HG03521 (cell line): ENCODE measurements at regions not wholly inside any gene's neighbourhood (a gene's known extent, or its start where the extent isn't known, plus 50 kb on each side); places are given as distances from the start of the nearest gene placed in this dataset.
A peak's percentile ranks its signal among the peaks of the same experiment; 100 is the strongest.
"Not testable (repeated sequence)": the region's sequence is repeated elsewhere in the genome, so short reads cannot be mapped to it uniquely, and the experiment has no call there.

Experiments
- ATAC-seq: cut with Tn5 transposase; IDR thresholded peaks from one replicate; pipeline ENCODE4 v1.9.1; 2021; ENCODE audit warnings: mild to moderate bottlenecking, moderate library complexity; ENCODE audit not compliant: unreplicated experiment

DNA sequence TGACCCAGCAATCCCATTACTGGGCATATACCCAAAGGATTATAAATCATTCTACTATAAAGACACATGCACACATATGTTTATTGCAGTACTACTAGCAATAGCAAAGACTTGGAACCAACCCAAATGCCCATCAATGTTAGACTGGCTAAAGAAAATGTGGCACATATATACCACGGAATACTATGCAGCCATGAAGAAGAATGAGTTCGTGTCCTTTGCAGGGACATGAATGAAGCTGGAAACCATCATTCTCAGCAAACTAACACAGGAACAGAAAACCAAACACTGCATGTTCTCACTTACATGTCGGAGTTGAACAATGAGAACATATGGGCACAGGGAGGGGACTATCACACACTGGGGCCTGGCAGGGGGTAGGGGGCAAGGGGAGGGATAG, 183.0 kb downstream of the HACE1 start:
- not testable (repeated sequence) for ATAC-seq

DNA sequence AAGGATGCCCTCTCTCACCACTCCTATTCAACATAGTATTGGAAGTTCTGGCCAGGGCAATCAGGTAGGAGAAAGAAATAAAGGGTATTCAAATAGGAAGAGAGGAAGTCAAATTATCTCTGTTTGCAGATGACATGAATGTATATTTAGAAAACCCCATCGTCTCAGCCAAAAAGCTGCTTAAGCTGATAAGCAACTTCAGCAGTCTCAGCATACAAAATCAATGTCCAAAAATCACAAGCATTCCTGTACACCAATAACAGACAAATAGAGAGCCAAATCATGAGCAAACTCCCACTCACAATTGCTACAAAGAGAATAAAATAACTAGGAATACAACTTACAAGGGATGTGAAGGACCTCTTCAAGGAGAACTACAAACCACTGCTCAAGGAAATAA, 184.6 kb downstream of the HACE1 start:
- not testable (repeated sequence) for ATAC-seq

DNA sequence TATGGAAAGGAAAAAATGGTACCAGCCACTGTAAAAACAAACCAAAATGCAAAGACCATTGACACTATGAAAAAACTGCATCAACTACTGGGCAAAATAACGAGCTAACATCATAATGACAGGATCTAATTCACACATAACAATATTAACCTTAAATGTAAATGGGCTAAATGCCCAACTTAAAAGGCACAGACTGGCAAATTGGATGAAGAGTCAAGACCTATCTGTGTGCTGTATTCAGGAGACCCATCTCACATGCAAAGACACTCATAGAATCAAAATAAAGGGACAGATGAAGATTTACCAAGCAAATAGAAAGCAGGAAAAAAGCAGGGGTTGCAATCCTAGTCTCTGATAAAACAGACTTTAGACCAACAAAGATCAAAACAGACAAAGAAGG, 186.6 kb downstream of the HACE1 start:
- ATAC-seq: not testable (repeated sequence)

DNA sequence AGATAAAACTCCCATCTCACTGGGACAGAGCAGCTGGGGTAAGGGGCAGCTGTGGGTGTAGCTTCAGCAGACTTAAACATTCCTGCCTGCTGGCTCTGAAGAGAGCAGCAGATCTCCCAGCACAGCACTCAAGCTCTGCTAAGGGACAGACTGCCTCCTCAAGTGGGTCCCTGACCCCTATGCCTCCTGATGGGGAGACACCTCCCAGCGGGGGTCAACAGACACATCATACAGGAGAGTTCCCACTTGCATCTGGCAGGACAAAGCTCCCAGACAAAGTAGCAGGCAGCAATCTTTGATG, 188.2 kb downstream of the HACE1 start:
- ATAC-seq: not testable (repeated sequence)

DNA sequence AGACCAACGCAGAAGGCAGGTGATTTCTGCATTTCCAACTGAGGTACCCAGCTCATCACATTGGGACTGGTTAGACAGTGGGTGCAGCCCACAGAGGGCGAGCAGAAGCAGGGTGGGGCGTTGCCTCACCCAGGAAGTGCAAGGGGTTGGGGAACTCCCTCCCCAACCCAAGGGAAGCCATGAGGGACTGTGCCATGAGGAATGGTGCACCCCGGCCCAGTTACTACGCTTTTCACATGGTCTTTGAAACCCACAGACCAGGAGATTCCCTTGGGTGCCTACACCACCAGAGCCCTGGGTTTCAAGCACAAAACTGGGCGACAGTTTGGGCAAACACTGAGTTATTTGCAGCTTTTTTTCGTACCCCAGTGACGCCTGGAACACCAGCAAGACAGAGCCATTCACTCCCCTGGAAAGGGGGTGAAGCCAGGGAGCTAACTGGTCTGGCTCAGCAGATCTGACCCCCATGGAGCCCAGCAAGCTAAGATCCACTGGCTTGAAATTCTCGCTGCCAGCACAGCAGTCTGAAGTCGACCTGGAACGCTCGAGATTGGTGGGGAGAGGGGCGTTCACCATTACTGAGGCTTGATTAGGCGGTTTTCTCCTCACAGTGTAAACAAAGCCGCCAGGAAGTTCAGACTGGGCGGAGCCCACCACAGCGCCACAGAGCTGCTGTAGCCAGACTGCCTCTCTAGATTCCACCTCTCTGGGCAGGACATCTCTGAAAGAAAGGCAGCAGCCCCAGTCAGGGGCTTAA, 188.7 kb downstream of the HACE1 start:
- ATAC-seq: not testable (repeated sequence)

DNA sequence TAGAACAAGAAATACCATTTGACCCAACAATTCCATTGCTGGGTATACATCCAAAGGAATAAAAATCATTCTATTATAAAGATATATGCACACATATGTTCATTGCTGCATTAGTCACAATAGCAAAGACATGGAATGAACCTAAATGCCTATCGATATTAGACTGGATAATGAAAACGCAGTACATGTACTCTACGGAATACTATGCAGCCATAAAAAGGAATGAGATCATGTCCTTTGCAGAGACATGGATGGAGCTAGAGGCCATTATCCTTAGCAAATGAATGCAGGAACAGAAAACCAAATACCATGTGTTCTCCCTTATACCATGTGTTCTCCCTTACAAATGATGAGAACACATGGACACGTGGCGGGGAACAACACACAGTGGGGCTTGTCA, 190.2 kb downstream of the HACE1 start:
- ATAC-seq: no peak

DNA sequence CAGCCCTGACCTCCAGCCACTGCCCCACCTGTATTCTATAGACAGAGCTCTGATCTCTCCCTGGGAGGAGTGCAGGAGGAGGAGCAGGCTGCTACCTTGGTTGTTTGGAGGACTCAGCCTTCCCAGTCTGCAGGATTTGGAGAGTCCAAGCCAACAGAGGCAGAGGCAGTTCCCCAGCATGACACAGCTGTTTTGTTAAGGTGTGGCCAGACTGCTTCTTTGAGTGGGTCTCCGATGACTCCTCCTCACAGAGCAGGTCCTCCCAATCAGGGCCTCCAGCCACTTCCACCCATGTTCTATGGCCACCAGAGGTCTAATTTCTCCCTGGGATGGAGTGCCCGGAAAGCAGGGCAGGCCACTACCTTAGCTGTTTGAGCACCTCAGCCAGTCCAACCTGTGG, 203.5 kb downstream of the HACE1 start:
- ATAC-seq: no peak

DNA sequence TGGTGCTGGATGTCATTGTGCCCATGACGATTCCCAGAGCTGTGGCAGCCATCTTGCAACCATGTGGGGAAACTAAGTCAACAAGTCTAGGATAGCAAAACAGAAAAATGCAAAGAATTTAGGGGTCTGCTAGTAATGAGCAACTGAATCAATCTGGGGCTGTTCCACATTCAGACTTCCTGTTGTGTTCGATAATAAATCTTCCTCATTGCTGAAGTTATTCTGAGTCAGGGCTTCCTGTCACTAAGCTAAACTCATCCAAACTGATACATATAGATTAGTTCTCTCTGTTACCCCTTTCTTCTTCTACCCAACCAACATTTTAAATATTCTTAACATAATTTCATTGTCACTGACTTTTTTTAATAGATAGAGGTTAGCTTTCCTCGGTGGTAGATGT, 205.9 kb downstream of the HACE1 start:
- no peak for ATAC-seq

DNA sequence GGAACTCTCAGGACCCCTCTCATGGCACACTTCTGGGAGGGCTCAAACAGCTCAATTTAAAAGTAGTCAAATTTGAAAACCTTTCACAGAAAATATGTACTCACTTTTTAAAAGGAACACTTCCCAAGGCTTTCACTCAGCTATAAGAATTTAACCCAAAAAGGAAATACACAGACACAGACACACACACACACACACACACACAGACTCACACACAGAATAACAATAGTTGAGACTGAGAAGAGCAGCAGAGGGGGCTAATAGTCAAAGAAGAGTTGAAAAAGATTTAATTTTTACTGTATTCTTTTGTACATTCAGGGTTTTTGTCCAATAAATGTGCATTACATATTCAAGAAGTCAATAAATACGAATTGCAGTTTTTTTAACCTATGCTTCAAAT, 211.4 kb downstream of the HACE1 start:
- no peak for ATAC-seq

DNA sequence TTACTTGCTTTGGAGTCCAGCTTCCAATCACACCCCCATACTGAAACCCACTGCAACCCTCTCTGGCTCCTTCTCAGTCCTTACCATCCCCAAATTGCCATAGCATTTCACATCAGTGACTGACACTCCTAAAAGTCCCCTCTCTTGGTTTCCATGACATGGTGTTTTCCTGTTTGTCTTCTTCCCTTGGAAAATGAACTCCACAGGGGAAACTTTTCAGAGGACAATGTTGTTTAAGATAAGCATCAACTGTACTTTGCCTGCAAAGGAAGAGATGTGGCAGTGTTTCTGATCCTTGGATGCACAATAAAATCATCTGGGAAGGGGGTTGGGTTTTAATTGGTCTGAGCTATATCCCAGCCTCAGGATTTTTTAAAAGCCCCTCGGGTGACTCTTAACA, 214.9 kb downstream of the HACE1 start:
- no peak for ATAC-seq

DNA sequence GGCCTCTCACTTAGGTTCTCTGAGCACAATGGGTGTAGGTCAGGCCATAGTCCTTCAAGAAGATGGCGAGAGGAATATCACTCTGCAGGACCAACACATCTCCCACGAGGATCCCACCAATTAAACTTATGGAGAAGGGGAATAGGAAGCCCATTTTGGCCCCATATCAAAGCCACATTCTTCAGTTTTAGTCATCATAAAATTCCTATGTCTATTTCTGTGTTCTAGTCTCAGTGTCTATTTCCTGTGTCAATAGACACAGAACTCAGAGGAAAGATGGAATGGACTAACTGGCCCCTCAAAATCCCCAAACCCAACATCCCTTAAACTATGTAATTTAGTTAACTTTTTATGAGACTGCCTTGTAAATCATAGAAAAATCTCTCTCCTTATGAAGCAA, 216.8 kb downstream of the HACE1 start:
- no peak for ATAC-seq

DNA sequence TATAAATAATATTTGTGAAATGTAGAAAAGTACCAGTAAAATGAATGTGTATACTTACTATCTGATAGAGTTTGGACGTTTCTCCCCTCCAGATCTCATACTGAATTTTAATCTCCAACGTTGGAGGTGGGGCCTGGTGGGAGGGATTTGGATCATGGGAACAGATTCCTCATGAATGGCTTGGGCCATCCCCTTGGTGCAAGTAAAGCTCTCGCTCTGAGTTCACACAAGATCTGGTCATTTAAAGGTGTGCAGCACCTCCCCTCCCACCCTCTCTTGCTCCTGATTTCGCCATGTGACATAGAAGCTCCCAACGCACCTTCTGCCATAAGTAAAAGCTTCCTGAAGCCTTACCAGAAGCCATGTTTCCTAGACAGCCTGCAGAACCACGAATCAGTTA, 219.0 kb downstream of the HACE1 start:
- ATAC-seq: no peak

DNA sequence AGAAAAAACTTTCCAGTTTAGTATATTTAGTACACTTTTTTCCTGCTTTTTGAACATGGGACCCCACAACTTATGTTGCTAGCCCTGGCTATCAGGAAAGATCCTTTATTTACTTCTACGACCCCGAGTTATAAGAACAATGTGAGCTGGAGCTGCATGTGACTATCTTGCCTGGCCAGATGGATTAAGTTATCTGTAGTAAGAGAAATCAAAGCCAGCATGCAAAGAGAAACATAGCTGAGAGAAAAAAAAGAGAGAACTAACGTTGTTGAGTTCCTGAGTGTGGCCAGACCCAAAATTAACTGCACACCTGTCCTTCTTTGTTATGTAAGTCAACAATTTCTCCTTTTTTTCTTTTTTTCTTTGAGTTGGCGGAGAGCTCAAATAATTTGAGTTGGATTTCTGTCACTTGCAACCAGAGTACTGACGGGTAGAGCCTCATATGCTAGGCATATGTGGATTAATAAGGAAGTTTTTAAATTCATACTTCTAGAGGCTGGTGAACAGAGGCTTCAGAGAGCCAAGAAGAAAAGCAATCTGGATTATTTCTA, 219.5 kb downstream of the HACE1 start:
- no peak for ATAC-seq

DNA sequence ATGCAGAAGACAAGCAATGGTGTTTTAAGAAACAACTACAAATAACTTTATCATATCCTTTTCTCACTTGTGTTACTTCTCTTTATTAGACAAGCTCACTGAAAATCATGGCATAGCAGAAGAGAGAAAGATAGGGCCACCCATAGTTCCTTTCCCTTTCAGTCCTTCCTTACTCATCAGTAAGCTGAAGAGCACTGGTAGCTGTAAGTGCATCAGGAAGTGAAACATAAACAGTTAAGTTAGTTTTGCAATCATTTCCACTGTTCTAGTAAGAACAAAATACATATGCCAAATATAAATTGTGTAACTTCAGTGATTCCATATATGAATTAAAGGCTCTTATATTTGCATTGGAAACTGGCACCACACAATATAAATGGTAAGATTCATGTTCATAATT, 220.1 kb downstream of the HACE1 start:
- peak; percentile 91 for ATAC-seq

DNA sequence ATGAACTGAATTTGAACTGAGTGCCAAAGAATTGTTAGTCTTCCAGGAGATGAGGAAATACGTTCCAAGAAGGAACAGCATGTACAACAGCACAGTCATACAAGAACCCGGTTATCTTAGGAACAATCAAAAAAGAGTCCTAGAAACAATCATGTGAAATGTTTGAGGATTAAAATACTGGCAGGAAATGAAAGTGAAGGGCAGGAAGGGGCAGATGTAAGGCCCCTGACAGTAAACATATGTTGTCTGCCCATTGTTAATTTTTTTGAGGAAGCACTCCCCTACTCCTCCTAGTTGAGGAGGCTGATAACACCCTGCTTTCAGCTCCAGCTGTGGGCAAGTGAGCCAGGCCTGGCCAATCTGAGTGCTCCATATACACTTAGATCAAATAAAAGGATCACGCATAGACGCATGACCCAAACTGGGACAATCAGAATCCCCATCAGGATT, 220.9 kb downstream of the HACE1 start:
- no peak for ATAC-seq

DNA sequence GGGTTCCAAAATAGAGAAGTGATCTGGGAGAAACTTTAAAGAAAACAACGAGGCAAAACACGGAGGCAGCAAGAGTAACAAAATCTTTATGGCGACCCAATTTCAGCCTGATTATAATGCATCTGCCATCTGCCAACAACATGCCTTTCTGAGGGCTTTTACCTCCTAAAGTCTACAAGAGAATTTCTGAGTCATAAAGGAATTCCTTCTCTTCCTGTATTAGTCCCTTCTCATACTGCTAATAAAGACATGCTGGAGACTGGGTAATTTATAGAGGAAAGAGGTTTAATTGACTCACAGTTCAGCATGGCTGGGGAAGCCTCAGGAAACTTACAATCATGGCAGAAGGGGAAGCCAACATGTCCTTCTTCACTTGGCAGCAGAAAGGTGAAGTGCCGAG, 226.6 kb downstream of the HACE1 start:
- no peak for ATAC-seq

DNA sequence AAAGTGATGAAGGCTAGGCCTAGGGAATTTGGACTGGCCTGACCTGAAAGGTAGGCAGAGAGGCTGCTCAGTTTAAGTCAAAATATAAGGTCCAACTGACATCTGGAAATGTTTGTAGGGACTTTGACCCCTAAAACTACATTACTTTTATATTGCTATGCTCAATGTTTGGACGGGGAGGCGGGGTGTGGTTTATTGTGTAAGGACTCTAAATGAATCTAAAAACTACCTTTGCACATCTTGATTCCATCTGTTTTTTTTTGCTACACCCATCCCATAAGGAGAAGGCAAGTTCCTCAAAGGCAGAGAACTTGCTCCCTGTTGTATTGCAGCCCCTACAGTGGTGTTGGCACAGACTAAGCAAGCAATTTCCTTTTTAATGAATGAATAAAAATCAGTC, 227.1 kb downstream of the HACE1 start:
- ATAC-seq: no peak

DNA sequence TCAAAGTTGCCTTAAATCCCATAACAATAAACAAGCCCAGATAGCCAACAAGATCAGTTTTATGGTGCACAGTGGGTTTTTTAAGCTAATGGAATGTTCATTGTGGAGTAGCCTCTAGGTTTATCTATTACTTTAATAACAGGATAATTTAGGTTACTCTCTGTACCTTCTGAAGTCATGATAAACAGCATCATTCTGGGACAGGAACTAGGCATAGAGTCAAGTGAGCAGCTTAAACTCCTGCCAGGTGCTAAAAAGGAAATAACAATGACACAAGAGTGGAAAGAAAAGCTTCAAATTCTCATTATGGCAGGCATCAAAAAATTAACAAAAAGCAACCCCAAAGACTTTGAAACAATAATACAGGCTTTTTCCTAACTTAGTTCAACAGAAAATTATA, 228.8 kb downstream of the HACE1 start:
- ATAC-seq: no peak

DNA sequence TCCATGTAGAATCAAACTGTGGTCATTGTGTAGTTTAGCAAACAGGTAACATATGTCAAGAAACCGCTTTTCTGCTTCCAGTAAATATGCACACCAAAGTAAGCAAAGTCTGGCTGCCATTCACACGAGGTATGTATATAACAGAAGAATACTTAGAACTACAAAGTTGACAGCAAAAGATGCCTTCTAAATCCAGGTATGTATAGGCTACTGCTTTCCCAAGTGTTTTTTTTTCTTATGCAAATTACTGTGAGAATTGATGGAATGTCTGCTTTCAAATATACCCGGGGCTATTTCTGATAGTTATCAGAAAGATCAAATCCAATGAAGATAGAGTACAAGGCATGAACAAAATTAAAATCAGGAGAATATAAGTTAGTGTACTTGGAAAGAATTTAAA, 229.2 kb downstream of the HACE1 start:
- ATAC-seq: no peak

DNA sequence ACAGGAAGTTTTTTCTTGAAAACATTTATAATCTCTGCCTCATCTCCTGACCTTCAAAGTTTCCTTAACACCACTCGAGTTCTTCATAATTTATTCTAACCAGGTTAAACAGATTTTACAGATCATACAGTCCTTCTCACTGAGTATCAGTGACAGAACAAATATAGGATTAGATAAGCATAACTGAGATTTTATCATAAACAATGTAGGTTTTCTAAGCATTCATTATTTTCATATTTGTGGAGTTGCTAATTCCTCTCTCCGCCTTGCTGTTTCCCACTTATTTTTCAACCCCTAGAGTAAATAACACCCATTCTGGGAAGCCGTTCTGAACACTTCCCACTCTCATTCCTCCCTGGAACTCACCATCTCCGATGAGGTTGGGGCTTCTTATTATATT, 229.9 kb downstream of the HACE1 start:
- ATAC-seq: no peak

DNA sequence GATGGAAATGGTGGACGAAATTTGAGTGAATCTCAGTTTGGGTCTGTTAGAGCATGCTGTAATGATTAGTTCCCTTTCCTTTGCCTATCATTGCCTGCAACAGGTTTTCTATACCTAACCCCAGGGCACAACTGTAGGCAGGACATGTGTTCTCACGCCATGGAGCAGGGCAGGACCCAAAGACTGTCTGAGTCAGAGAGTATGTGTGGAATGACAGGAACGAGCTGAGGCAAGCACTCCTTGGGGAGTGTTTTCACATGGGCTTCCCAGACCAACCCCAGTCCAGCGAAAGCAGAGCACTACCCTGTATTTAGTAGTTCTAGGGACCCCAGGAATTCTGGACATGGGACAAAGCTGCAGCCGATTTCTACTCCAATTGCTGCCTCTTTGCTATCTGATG, 234.2 kb downstream of the HACE1 start:
- ATAC-seq: no peak

DNA sequence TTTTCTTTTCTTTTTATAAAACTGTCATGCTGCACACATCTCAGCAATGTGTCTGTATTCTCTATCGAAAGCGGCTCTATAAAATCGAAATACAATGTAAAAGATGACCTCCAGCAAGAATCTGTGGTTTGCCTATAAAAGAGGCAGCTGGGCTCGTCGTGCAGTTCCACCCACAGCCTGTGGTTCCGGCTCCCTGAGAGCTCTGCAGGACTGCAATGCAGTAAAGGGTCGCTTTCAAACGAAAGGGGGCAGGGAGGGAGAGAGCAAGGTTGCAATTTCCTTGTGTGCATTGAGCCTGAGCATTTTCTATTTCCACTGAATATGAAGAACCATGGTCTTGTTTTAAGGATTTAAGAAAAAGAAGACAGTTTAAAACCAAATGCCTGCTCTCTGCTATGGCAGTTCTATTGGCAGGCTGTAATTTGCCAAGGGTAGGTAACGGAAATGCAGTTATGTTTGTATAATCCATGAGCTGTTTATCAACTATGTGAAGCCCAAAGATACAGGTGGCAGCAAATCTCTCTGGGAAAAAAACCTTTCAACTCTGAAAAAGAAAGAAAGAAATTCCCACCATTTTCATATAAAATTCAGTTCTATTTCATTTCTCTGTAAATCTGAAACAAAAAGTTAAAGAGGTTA, 236.5 kb downstream of the HACE1 start:
- no peak for ATAC-seq

DNA sequence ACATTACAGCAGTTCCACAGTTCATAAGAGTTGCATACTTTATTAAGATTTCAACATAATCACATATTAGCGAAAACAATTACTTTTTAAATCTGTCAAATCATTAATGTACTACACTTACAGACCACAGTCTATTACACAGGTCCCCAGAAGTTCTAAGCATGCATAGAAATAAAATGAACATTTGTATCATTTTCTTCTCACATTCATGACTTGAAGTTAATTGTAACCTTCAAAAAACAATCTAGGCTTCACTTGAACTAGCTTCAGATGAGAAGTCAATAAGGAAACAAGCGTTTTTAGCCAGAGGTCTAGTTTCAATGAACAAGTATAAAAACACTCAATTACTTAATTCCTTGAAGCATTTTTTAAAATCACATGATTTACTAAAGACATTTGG, 238.3 kb downstream of the HACE1 start:
- ATAC-seq: no peak
